NOMO-1 treated with dmso at 0.1 percent for 144 hours (cell line): ENCODE measurements at regions not wholly inside any gene's neighbourhood (a gene's known extent, or its start where the extent isn't known, plus 50 kb on each side); places are given as distances from the start of the nearest gene placed in this dataset.

ENCODE experiments used
- DNase-seq: peaks from one replicate; lab custom pipeline; 2025; ENCODE audit not compliant: unreplicated experiment; lab: John Stamatoyannopoulos, UW

GRCh38 chr7:17598305-17598704, 299.9 kb downstream of the AHR start:
- no peak for DNase-seq

DNA sequence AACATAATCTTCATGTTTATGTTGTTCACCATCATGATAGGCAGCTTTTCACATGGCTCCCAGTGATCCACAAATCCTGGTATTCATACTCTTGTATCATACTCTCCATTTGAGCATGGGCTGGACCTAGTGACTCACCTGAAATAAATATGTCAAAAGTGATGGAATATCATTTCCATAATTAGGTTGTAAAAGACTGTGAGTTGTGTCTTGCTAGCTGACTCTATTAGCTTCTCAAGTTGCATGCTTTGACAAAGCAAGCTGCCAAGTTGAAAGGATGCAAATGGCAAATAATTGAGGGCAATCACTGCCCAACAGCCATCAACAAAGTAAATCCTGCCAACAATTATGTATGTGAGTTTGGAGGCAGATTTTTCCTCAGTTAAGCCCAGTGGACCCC, 300.4 kb downstream of the AHR start:
- DNase-seq, result no peak

DNA sequence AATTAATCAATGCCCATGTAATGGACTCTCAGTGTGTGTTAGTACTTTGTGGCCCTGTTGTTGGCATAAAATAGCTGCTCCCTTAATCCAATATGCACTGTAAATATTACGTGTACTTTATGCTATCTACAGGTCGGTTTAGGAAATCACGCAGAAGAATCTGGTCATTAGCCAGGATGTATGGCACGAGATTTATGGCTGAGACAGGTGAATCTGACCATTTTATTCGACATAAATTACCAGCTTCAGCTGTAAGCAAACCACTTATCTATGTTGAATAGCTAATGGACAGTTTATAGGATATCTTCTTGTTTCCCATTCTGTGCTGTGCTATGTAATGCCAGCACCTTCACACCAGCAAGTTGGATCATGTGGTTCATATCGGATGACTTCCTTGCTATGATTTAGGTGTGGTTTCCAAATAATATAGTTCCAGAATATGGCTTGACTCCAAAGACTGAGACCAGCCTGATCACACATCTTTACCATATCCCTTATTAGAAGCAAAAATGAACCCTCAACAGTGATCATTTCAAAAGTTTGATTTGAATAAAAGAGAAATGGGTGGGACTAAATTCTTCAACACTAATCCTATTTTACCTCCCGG, 301.4 kb downstream of the AHR start:
- DNase-seq, result no peak

GRCh38 chr7:17600340-17600752, 301.9 kb downstream of the AHR start:
- DNase-seq, result no peak

GRCh38 chr7:17601921-17602320, 303.5 kb downstream of the AHR start:
- no peak for DNase-seq

DNA sequence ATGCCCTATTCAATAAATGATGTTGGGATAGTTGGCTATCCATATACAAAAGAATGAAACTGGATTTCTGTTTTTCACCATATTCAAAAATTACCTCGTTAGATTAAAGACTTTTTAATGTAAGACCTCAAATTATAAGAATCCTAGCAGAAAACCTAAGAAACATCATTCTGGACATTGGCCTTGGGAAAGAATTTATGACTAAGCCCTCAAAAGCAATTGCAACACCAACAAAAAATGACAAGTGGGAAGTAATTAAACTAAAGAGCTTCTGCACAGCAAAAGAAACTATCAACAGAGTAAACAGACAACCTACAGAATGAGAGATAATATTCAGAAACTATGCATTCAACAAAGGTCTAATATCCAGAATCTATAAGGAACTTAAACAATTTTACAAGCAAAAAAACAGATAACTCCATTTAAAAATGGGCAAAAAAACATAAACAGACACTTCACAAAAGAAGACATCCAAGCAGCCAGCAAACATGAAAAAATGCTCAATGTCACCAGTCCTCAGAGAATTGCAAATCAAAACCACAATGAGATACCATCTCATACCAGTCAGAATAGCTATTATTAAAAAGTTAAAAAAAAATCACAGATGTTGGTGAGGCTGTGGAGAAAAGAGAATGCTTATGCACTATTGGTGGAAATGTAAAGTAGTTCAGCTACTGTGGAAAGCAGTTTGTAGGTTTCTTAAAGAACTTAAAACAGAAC, 309.8 kb downstream of the AHR start:
- DNase-seq, result peak; percentile 46

DNA sequence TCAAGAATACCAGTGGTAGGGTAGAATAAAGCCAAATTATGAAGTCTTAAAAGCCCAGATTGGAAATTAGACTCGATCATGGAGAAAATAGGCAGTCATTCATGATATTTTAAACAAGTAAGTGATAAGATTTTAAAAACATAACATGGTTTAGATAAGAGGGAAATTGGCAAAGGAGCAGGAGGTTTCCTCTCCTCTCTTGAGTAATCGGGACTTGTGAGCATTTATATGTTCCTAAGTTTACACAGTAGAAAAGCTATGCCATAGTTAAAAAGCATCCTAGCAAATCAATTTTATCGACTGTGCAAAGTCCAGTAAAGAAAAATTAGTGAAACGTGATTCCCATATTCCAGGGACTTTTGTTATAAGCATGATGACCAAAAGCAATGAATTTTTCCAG, 313.2 kb downstream of the AHR start:
- no peak for DNase-seq

- DNase-seq, result no peak
Observed at GRCh38 chr7:17613338-17614041, 315.0 kb downstream of the AHR start.

GRCh38 chr7:17617380-17617779, 318.9 kb downstream of the AHR start:
- no peak for DNase-seq

- no peak for DNase-seq
Observed at GRCh38 chr7:17617857-17618651, 319.6 kb downstream of the AHR start.

DNA sequence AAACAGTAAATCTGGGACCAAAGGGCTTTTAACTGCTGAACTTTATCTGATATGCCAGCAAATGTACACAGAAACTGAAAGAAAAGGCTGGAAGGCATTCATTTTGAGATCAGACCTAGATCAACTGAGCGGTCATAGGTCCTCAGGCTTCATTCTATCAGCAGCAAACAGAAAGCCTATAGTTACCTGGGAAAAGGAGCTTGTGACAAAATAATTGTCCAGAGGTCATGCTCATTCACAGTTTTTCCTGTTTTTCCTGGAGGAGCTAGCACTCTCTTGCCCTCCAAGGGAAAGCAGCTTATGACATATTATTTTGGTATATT, 320.2 kb downstream of the AHR start:
- no peak for DNase-seq

GRCh38 chr7:17619196-17619818, 320.9 kb downstream of the AHR start:
- no peak for DNase-seq

DNA sequence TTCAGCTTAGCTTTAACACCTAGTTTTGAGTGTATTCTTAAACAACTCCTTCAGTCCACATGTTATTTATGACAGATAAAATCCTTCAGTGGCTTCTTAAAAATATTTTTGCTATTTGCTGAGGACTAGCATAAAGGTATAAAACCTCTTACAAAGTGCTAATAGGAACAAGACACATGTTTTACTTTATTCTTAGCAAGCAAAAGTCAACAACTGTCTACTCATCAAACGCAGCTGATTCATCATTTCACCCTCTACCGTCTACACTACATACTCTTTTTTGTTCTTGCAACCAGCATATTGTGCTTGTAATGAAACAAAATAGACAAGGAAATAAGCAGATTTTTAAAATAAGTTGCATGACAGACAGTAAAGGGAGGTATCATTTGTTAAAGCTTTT, 319.7 kb downstream of the SNX13 start:
- DNase-seq, result no peak

DNA sequence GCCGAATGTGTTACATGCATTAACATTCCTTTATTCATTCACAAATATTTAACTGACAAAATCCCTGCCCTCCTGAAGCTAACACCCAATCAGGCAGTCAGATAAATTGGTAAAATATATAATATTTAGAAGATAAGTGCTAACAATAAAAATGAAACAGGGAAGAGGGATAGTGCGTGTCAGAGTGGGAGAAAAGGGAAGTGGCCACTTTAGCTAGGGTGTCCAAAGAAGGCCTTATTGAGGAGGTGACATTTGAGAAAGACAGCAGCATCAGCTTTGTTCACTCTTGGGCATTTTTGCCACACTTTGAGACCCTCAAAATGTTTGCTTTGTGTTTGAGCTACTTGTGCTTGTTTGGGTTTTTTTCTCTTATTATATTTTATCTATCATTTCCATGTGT, 317.8 kb downstream of the SNX13 start:
- DNase-seq, result peak; percentile 18

DNA sequence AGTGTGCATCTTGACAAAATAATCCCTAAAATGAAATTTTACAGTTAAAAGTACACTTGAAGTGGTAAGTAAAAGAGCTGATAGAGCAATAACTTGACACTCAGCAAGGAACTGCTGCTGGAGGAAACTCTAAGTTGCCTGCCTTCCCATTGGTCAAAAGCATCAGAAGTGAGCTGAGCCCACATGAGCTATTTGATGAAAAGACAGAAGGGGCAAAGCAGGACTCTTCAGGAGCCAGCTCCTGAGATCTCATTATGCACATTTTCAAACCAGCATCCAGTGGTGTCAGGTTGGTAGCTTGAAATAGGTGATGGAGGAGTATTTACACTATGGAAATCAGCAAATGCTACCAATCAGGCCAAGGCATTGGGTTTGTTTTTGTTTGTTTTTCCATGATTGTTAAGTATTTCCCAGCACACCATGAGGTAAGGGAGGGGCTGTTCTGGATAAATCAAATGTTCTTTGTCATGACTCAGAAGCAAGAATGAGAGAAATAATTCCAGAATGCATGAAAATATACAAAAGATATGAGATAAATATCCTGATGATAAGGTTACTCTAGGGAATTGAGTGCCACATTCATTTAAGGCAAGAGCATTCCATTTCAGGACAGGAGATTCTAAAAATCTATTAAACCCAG, 316.6 kb downstream of the SNX13 start:
- no peak for DNase-seq

DNA sequence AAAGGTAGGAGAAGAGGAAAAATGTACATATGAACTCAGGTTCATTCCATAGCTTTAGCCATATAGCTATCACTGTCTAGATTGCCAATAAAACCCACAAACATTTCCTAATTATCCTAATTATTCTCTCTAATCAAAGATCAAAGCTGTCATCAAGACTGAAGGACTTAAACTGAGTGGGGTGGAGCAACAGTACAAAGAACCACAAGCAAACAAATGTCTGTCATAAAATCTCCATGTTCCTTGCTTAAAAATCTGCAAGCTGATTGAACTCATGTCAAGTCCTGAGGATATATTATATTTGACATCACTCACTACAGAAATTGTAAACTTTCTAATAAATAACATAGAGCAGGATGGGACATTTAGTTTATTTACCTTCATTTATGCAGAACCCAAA, 315.9 kb downstream of the SNX13 start:
- DNase-seq, result no peak

DNA sequence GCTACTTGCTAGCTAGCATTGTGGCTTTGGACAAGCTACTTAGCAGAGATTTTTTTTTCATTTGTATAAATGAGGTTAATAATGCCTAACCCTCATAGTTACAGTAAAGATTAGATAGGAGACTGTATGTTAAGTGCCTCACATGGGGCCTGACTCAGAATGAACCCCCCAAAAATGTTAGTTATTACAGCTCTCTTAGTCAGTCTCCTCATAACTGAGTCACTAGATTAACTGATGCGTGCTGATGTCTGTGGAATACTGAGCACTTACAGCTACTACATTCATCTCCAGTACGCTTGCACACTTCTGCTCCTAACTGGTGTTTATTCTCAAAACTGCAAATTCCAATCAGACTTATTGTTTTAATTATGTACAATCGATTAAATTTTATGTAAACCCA, 315.3 kb downstream of the SNX13 start:
- DNase-seq, result no peak

GRCh38 chr7:17626235-17626634, 314.1 kb downstream of the SNX13 start:
- no peak for DNase-seq

- DNase-seq, result no peak
Observed at GRCh38 chr7:17631061-17631460, 309.2 kb downstream of the SNX13 start.

- DNase-seq, result no peak
Observed at GRCh38 chr7:17632384-17632783, 307.9 kb downstream of the SNX13 start.

DNA sequence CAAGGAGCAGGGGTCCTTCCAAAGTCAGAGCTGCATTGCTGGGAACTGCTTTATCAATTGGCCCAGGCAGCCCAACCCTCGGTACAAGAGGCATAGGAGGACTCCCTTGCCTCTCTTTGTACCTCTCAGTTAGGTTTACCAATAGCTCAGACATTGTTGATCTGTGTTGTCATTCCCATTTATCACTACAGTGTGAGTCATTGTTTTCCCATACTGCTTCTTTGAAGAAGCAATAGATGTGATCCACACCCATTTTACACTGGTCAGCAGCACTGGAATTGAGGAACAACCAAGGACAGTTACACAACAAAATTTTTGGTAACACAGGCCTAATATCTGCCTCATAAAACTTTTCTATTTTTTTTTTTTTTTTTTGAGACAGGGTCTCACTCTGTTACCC, 307.2 kb downstream of the SNX13 start:
- no peak for DNase-seq
